Urinary bladder (tissue), 3 donors: ENCODE measurements at regions not wholly inside any gene's neighbourhood (a gene's known extent, or its start where the extent isn't known, plus 50 kb on each side); places are given as distances from the start of the nearest gene placed in this dataset.
"Not testable (repeated sequence)": the region's sequence is repeated elsewhere in the genome, so short reads cannot be mapped to it uniquely, and the experiment has no call there.

Experiments used
- DNase-seq: peaks from one replicate; pipeline ENCODE4 v3.0.0-alpha.2; 2015; ENCODE audit errors: extremely low spot score
- H3K27ac ChIP-seq: one replicate; pipeline ENCODE4 v1.5.1; 2013; ENCODE audit warnings: low read depth, mild to moderate bottlenecking, moderate library complexity
- H3K36me3 ChIP-seq: one replicate; pipeline ENCODE4 v1.6.1; 2013; ENCODE audit warnings: mild to moderate bottlenecking, moderate library complexity; ENCODE audit not compliant: insufficient read depth
- H3K4me1 ChIP-seq: one replicate; pipeline ENCODE4 v1.6.1; 2013; ENCODE audit warnings: mild to moderate bottlenecking, moderate library complexity; ENCODE audit not compliant: insufficient read depth
- H3K4me3 ChIP-seq: one replicate; pipeline ENCODE4 v1.5.1; 2013; ENCODE audit warnings: low read depth, low read length
- WGBS: extraction: QIAGEN DNeasy Blood & Tissue Kit; methylation state at CpG from one replicate; pipeline ENCODE4 v1.1.7; 2013; 5-methylcytosine and 5-hydroxymethylcytosine counted together
- donor health status: healthy with polysubstance abuse.
- donor health status: healthy.

DNA sequence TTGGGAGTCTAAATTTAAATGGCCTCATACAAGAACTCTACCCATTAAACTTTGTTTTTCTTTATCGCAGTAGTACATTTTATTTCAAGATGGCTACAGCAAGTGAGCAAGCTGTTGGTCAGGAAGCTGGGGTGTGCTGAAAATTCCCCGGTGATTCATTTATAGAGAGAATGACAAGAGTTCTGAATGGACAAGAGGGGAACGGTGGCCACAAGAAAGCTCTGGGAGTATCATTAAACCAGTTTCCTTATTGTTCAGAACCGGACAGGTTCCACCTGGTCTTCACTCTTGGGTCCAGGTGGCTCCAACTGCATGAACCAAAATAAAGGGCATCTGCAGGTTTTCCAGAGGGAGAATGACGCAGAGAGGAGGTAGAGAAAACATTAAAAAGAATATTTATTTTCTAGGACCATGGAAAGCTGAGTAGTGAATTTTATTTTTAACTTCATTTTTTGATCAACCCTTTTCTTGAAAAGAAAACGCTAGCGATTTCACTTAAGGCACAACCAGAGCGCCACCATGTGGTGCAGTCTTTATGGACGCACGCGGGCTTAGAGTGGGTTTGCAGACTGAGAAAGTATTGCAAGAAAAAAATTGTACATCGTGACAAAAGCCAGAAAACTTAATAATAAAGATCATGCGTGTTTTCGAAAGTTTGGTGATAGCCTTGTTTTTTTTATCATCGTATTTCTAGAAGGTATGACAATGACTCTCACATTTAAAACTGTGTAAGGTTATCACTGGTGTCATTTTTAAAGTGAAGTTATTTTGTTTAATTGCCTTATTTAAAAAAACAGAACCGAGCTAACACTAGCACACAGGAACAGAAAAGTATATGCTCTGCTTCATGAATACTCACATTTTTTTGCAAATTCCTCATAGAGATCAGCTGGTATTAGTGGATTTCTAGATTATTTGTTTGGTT lies 97.9 kb upstream of the NOL4 start:
- no peaks in the 10 kb centered on the region for H3K36me3 ChIP-seq
- no peaks in the 10 kb centered on the region for H3K4me1 ChIP-seq
- peak; percentile 20 for DNase-seq
- no peak overlapping the region for H3K4me3 ChIP-seq
- H3K27ac ChIP-seq, result no peak overlapping the region
- 22% methylated on average over 16 of the region's 16 CpGs for WGBS

DNA sequence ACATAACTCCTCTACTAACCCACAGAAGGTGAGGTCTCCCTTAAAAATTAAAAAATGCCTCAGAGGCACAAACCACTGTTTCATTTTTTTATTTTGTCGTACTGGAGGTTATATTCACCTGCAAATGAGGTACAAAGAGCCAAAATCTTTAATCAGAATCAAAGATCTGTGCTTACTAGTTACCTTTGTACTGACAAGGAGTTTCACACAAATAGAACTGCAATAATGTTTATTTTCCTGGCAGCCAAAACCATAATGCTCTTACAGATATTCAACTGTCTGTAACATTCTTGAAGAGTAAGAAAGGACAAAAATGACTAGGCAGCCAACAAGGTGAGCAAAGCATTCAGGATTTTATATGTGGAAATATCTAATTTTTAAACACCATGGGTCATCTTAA lies 105.1 kb upstream of the NOL4 start:
- Histone ChIP-seq H3K36me3 (no peaks in the 10 kb centered on the region), H3K27ac (no peak overlapping the region), H3K4me1 (no peaks in the 10 kb centered on the region), H3K4me3 (no peak overlapping the region)
- DNase-seq, result no peak
- WGBS, result 79% methylated on average over 1 of the region's 1 CpG

GRCh38 chr18:34330308-34330707 lies 105.6 kb upstream of the NOL4 start:
- no peak for DNase-seq
- no peaks in the 10 kb centered on the region for H3K36me3 ChIP-seq
- no peak overlapping the region for H3K27ac ChIP-seq
- H3K4me1 ChIP-seq, result no peaks in the 10 kb centered on the region
- 46% methylated on average over 3 of the region's 3 CpGs for WGBS
- no peak overlapping the region for H3K4me3 ChIP-seq

DNA sequence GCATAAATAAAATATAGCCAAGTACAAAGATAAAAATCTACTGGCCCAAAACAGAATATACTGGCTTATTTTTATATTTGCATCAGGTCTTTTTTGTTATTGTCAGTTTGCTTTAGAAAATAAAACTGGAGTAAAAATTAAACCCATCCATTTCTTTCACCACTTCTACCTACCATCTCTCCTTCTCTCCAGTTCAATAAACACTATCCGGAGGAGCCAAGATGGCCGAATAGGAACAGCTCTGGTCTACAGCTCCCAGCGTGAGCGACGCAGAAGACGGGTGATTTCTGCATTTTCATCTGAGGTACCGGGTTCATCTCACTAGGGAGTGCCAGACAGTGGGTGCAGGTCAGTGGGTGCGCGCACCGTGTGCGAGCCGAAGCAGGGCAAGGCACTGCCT lies 106.2 kb upstream of the NOL4 start:
- 92% methylated on average over 12 of the region's 12 CpGs for WGBS
- not testable (repeated sequence) for H3K4me1 ChIP-seq, DNase-seq, H3K36me3 ChIP-seq, H3K4me3 ChIP-seq, H3K27ac ChIP-seq

- H3K27ac ChIP-seq, DNase-seq, H3K4me1 ChIP-seq, H3K36me3 ChIP-seq, H3K4me3 ChIP-seq: not testable (repeated sequence)
- 82% methylated on average over 14 of the region's 15 CpGs for WGBS
These were observed 106.6 kb upstream of the NOL4 start for GRCh38 chr18:34331343-34331742.

DNA sequence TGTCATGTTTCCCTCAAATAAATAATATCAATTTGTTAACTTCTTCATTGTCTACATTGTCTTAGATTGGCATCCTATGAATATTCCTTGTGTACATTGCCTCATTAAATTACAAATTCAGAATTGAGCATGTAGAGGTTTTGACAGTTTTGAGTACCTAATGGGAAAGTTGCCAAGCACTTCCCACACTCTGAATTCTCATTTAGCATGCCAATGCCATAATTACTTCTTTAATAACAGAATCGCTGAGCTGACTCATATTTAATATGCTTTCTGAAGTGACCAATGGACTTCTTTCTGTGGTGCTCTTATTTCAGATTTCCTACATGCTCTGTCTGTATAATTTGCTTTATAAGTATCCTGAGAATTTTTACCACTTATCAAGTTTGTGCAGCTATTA lies 114.4 kb upstream of the NOL4 start:
- Histone ChIP-seq H3K27ac (no peak overlapping the region), H3K36me3 (no peaks in the 10 kb centered on the region), H3K4me1 (no peaks in the 10 kb centered on the region), H3K4me3 (no peak overlapping the region)
- DNase-seq, result no peak
- WGBS, result 87% methylated on average over 1 of the region's 1 CpG

DNA sequence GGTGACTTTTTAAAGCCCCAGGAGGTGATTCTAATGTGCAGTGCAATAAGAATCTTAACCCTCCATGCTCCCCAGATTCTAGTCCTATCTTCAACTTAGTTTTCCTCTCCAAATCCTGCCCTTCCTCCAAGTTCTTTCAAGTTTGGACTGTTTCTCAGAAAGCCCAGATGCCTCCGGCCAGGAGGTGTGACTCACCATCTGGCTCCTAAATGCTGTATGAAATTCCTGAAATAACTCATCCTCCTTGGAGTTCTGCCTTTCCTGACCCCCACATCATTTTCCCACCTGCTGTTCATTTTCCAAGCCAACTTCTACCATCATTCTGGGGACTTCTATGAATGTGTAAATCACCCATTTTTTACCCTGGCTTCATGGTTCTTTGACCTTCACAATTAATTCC lies 118.2 kb upstream of the NOL4 start:
- Histone ChIP-seq H3K4me3 (no peak overlapping the region), H3K36me3 (no peaks in the 10 kb centered on the region), H3K27ac (no peak overlapping the region), H3K4me1 (no peaks in the 10 kb centered on the region)
- DNase-seq, result no peak
- WGBS, result 41% methylated on average over 1 of the region's 1 CpG

- Histone ChIP-seq H3K27ac (no peak overlapping the region), H3K4me3 (no peak overlapping the region), H3K4me1 (no peaks in the 10 kb centered on the region), H3K36me3 (no peaks in the 10 kb centered on the region)
- no peak for DNase-seq
These were observed 121.0 kb upstream of the NOL4 start for GRCh38 chr18:34345738-34346137.

- Histone ChIP-seq H3K4me1 (no peaks in the 10 kb centered on the region), H3K36me3 (no peaks in the 10 kb centered on the region), H3K4me3 (no peak overlapping the region), H3K27ac (no peak overlapping the region)
- WGBS, result 79% methylated on average over 3 of the region's 3 CpGs
- no peak for DNase-seq
These were observed 126.1 kb upstream of the NOL4 start for GRCh38 chr18:34350778-34351177.

DNA sequence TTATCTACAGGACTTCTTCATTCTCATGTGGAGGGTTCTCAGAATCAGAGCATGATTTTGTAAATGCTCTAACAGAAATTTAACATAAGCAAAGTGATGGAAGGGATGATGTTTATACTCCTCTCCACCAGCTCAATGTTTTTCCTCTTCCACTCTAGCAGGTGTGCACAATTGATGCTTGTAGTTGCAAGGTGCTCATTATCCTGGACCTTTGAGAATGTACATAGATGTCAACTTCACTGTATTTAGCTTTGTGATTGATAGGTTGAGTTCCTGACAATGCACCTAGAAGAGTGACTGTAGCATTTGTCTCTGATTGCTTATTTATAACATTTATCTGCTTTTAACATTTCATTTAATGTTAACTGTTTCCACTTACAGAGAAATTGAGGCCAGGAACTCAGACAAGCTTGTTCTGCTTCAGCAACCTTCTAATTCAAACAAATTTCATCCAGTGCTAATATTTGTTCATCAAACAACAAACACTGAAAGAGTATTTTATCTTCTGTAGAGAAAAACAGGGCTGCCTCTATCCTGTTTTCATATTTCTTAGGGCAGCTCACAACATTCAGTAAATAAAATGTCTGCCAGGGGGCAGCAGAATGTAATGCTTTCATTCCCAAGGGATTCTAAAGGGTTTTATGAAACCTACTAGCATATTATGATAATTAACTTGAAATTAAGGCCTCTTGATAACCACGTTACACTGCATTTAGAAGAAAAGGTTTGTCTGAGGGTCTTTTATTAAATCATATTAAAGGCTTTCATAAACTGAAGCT lies 127.9 kb upstream of the NOL4 start:
- H3K4me3 ChIP-seq, result no peak overlapping the region
- no peak overlapping the region for H3K27ac ChIP-seq
- H3K4me1 ChIP-seq, result no peaks in the 10 kb centered on the region
- WGBS, result 75% methylated on average over 1 of the region's 1 CpG
- no peaks in the 10 kb centered on the region for H3K36me3 ChIP-seq
- no peak for DNase-seq

GRCh38 chr18:34354351-34354750 lies 129.6 kb upstream of the NOL4 start:
- WGBS, result 80% methylated on average over 3 of the region's 3 CpGs
- Histone ChIP-seq H3K36me3 (no peaks in the 10 kb centered on the region), H3K27ac (no peak overlapping the region), H3K4me1 (no peaks in the 10 kb centered on the region), H3K4me3 (no peak overlapping the region)
- DNase-seq, result no peak

GRCh38 chr18:34357944-34358580 lies 133.3 kb upstream of the NOL4 start:
- Histone ChIP-seq H3K4me1 (no peaks in the 10 kb centered on the region), H3K4me3 (no peak overlapping the region), H3K36me3 (no peaks in the 10 kb centered on the region), H3K27ac (no peak overlapping the region)
- DNase-seq, result no peak
- WGBS, result 82% methylated on average over 5 of the region's 5 CpGs

DNA sequence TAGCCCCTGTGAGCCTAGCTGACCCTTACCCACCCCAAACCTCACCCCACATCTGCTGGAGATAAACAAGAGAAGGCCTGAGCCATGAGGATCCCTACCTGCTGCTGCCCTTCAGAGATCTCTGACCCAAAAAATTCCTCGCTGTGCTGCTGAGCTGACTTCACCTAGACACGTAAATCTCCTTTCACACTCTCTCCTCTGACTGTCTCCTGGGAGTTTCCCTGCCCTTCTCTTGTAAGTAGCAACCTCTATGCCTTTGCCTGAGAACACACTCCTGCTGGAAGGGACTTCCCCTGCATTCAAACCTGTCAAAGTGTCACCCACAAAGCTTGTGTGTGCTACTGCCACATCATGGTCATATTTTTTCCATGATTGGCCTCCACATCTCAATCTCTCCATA lies 134.2 kb upstream of the NOL4 start:
- no peaks in the 10 kb centered on the region for H3K36me3 ChIP-seq
- DNase-seq, result no peak
- no peaks in the 10 kb centered on the region for H3K4me1 ChIP-seq
- no peak overlapping the region for H3K27ac ChIP-seq
- no peak overlapping the region for H3K4me3 ChIP-seq
- WGBS, result 80% methylated on average over 2 of the region's 2 CpGs

GRCh38 chr18:34364699-34365098 lies 140.0 kb upstream of the NOL4 start:
- Histone ChIP-seq H3K36me3 (no peaks in the 10 kb centered on the region), H3K4me1 (no peaks in the 10 kb centered on the region), H3K27ac (no peak overlapping the region), H3K4me3 (no peak overlapping the region)
- no peak for DNase-seq
- WGBS, result 44% methylated on average over 1 of the region's 1 CpG
